Tibial nerve (tissue), 4 donors: ENCODE measurements at regions not wholly inside any gene's neighbourhood (a gene's known extent, or its start where the extent isn't known, plus 50 kb on each side); places are given as distances from the start of the nearest gene placed in this dataset.

Experiments
- DNase-seq, 2 donors: peaks; one replicate each; pipeline ENCODE4 v3.0.0-alpha.2; 2019; ENCODE audit warnings: low spot score in 2 of 2
- H3K27ac ChIP-seq, 4 donors: fragments of 200-600 bp; sonication (generic) in 3 of 4; one replicate each; pipeline ENCODE4 v1.5.1; 2017 to 2019; ENCODE audit warnings: mild to moderate bottlenecking in 1 of 4
- H3K27me3 ChIP-seq, 2 donors: fragments of 200-600 bp; sonication (generic) in 1 of 2; one replicate each; pipeline versions ENCODE4 v1.5.1 to v1.6.0; 2017 to 2019
- H3K36me3 ChIP-seq, 3 donors: fragments of 200-600 bp; sonication (generic); one replicate each; pipeline ENCODE4 v1.5.1; 2018 to 2019
- H3K4me1 ChIP-seq, 4 donors: fragments of 200-600 bp; sonication (generic) in 3 of 4; one replicate each; pipeline ENCODE4 v1.5.1; 2017 to 2019
- H3K4me3 ChIP-seq, 4 donors: fragments of 200-600 bp; sonication (generic) in 3 of 4; one replicate each; pipeline ENCODE4 v1.5.1; 2017 to 2019; ENCODE audit warnings: mild to moderate bottlenecking in 1 of 4, moderate library complexity in 1 of 4
- H3K9me3 ChIP-seq, 4 donors: fragments of 200-600 bp; sonication (generic) in 3 of 4; one replicate each; pipeline ENCODE4 v1.5.1; 2017 to 2019
- EP300 ChIP-seq, 2 donors: sonication (generic); formaldehyde crosslinking; IDR thresholded peaks; one replicate each; pipeline ENCODE4 v1.6.1; 2017; ENCODE audit warnings: antibody characterized with exemption in 2 of 2, mild to moderate bottlenecking in 1 of 2
- POLR2A ChIP-seq, 2 donors: fragments of 450-650 bp; IDR thresholded peaks; one replicate each; pipeline ENCODE4 v1.6.1; 2017; ENCODE audit warnings: antibody characterized with exemption in 2 of 2, mild to moderate bottlenecking in 2 of 2, moderate library complexity in 2 of 2
- WGBS, 2 donors: methylation state at CpG; one replicate each; pipeline ENCODE4 v1.1.5; 2018; 5-methylcytosine and 5-hydroxymethylcytosine counted together
- TF ChIP-seq, protein P1 (sequence below), 5 experiments: fragments of 200-600 bp in 3 of 5; fragments of 450-650 bp in 2 of 5; sonication (generic) in 3 of 5; IDR thresholded peaks; one replicate each; pipeline ENCODE4 v1.5.1; 2016 to 2019; ENCODE audit warnings: antibody characterized with exemption in 5 of 5, mild to moderate bottlenecking in 3 of 5, moderate library complexity in 2 of 5

DNA sequence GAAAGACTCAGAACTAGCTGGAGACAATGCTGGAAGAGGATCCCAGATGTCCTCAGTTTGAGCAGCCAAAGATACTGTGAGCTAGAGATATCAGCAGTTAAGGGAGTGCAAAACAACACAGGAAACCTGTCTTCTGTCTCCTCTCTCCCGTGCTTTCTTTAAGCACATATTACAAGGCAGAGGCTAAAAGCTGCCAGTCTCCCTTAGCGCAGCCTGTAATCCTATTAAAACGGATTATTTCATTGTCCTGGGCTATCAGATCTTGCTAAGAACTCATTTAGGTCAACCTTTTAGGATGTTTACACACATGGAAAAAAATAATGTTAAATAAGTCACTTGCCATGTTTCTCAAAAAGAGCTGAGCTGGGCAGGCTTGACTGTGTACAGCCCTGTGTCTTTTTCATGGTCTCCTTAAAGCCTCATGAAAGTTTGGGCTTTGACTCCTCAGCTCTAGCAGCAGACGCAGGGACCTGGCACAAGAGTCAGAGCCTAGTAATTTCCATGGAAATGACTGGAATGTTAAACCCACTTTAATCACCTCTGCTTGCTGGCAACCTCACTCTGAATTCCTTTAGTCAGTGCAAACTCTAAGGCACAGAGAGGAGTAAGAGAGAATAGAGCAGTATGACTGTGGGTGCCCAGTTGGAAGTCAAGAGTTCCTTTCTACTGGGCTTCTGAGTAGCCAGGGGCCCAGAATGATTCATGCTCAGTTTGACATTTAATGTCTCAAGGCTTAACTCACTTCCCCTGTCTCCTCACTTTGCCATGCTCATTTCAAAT lies 491.9 kb downstream of the NTRK3 start:
- Histone ChIP-seq H3K4me3 (no peak overlapping the region), H3K4me1 (peaks cover 0 to 21% (median 4%) of the 10 kb centered on the region in 4 donors), H3K27ac (no peak overlapping the region), H3K36me3 (no peaks in the 10 kb centered on the region), H3K27me3 (no peaks in the 10 kb centered on the region), H3K9me3 (peaks cover 0 to under 1% (median 0%) of the 10 kb centered on the region in 4 donors)
- TF ChIP-seq, protein P1, sequence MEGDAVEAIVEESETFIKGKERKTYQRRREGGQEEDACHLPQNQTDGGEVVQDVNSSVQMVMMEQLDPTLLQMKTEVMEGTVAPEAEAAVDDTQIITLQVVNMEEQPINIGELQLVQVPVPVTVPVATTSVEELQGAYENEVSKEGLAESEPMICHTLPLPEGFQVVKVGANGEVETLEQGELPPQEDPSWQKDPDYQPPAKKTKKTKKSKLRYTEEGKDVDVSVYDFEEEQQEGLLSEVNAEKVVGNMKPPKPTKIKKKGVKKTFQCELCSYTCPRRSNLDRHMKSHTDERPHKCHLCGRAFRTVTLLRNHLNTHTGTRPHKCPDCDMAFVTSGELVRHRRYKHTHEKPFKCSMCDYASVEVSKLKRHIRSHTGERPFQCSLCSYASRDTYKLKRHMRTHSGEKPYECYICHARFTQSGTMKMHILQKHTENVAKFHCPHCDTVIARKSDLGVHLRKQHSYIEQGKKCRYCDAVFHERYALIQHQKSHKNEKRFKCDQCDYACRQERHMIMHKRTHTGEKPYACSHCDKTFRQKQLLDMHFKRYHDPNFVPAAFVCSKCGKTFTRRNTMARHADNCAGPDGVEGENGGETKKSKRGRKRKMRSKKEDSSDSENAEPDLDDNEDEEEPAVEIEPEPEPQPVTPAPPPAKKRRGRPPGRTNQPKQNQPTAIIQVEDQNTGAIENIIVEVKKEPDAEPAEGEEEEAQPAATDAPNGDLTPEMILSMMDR (IDR thresholded peaks at IDR 0.05): no peak
- no peak for TF ChIP-seq POLR2A (IDR thresholded peaks at IDR 0.05)
- TF ChIP-seq EP300 (IDR thresholded peaks at IDR 0.05): no peak
- no peak for DNase-seq
- 62 to 77% methylated on average over 4 of the region's 4 CpGs for WGBS, 2 donors

DNA sequence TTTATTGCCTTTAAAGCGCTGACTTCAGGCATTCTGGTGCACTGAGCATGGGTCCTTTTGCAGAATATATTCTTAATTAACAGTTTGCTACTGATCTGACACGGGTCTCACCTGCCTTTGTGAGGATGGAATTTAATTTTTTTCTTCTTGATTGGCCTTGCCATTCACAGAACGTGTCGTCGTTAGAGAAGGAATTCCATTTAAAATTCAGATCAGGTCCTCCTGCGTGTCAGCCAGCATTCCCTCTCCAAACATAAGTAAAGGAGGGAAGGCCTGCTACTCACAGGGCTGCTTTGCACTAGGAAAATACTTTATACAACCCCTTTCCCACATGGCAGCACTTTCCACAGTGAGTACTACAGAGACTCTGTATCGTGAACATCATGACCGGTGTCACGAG lies 492.7 kb downstream of the NTRK3 start:
- peaks cover 0 to 29% (median 4%) of the 10 kb centered on the region in 4 donors for H3K4me1 ChIP-seq
- no peak overlapping the region for H3K4me3 ChIP-seq
- no peaks in the 10 kb centered on the region for H3K9me3 ChIP-seq
- TF ChIP-seq, protein P1 (IDR thresholded peaks at IDR 0.05): no peak
- TF ChIP-seq EP300 (IDR thresholded peaks at IDR 0.05) (no peak), POLR2A (IDR thresholded peaks at IDR 0.05) (no peak)
- no peaks in the 10 kb centered on the region for H3K36me3 ChIP-seq
- no peaks in the 10 kb centered on the region for H3K27me3 ChIP-seq
- WGBS, 2 donors: 84 to 88% methylated on average over 9 of the region's 9 CpGs
- H3K27ac ChIP-seq: no peak overlapping the region
- DNase-seq: no peak

DNA sequence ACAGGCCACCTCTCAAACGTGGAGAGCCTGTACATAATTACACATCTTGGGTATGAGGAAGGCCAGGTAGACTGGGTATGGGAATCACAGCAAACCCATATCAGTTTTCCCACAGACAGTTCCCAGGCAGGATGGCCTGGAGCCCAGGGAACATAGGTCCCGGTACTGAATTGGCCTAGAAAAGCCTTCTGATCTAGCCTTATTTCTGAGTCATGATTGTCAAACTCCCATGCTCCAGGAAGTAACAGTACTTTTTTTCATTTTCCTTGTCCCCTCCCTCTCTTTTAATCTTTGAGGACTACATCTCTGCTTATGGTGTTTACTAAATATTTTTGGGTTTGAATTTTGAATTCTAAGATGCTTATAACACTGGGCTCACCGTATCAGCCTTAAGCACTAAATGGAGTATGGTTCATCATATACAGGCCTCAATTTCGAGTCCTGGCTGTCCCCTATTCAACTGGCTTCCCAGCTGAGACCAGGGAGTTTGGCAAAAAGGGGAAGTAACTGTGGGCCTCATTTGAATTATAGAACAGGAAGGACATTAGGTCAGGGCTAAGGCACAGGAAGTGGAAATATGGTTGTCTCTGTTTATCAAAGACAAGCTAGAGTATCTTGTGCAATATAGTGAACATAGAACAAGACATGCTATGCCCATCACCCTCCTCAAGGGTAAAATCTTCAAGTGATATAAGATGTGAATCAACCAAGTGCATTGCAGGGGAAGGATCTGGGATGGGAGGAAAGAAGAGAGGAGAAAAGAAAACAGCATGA lies 494.6 kb downstream of the NTRK3 start:
- no peaks in the 10 kb centered on the region for H3K9me3 ChIP-seq
- DNase-seq: peak in 1 of 2 donors; percentile 24
- H3K36me3 ChIP-seq: no peaks in the 10 kb centered on the region
- H3K4me1 ChIP-seq: peaks cover 0 to 33% (median 4%) of the 10 kb centered on the region in 4 donors
- no peak overlapping the region for H3K4me3 ChIP-seq
- TF ChIP-seq POLR2A (IDR thresholded peaks at IDR 0.05) (no peak), EP300 (IDR thresholded peaks at IDR 0.05) (peak in 1 of 2 donors; percentile 82)
- TF ChIP-seq, protein P1 (IDR thresholded peaks at IDR 0.05): peak in 1 of 5 experiments; percentile 20
- 76 to 78% methylated on average over 4 of the region's 4 CpGs for WGBS, 2 donors
- no peak overlapping the region for H3K27ac ChIP-seq
- no peaks in the 10 kb centered on the region for H3K27me3 ChIP-seq

DNA sequence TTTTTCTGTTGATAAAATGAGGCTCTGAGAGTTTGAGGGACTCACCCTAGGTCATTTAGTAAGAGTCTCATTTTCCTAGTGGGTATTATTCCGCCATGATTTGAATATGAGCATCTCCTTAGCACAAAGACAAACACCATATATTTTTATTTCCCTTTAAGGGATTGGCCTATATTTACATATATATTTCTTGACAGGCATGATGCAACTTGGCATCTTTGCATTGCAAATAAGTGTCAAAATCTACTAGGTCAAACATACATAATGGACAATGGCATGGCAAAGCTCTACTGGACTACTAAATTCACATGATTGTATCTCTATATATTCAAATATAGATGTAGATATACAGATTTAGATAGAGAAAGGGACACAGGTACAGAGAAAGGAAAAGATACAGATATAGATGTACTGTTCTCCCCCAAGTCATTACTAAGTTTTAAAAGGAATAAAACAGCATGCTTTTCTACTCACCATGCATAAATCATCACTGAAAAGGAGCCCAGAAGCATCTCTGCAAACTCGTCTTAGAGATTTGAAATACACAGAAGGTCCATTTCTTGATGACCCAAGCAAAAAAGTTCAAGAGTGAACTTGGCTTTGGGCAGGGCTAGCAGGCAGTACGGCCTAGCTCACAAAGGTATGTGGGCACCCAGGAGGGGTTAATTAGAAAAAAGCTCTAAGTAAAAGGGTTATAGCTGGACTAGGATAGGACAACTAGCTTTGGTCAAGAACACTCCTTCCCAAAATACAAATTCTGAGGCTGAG lies 495.8 kb downstream of the NTRK3 start:
- peaks cover 0 to 33% (median 4%) of the 10 kb centered on the region in 4 donors for H3K4me1 ChIP-seq
- 94% methylated on average over 3 of the region's 3 CpGs for WGBS, 2 donors
- no peak overlapping the region for H3K27ac ChIP-seq
- H3K36me3 ChIP-seq: no peaks in the 10 kb centered on the region
- TF ChIP-seq EP300 (IDR thresholded peaks at IDR 0.05) (no peak), POLR2A (IDR thresholded peaks at IDR 0.05) (no peak)
- TF ChIP-seq, protein P1 (IDR thresholded peaks at IDR 0.05): no peak
- H3K4me3 ChIP-seq: no peak overlapping the region
- DNase-seq: no peak
- H3K27me3 ChIP-seq: no peaks in the 10 kb centered on the region
- no peaks in the 10 kb centered on the region for H3K9me3 ChIP-seq
